Suppressor macrophage treated with lipopolysaccharide for 4 hours (primary cell): ENCODE measurements at regions not wholly inside any gene's neighbourhood (a gene's known extent, or its start where the extent isn't known, plus 50 kb on each side); places are given as distances from the start of the nearest gene placed in this dataset.
A peak's percentile ranks its signal among the peaks of the same experiment; 100 is the strongest.
"Not testable (repeated sequence)": the region's sequence is repeated elsewhere in the genome, so short reads cannot be mapped to it uniquely, and the experiment has no call there.

Source experiments
- DNase-seq: peaks from one replicate; pipeline ENCODE4 v3.0.0-alpha.2; 2020

DNA sequence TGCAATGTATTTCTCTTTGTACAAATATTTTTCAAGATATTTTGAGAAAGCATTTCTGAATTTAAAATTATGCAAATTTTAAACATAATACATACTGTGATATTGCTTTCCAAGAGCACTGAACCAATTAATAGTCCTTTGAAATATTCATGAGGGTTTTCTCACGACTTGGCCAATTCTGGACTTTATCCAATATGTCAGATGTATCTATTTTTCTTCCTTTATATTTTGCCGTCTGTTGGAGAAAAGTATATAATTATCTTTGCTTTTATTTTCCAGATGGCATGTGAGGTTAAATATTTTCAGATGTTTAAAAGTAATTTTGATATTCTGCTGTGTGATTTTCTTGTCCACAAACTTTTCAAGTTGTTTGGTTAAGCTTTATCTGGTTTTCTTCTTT is 378.9 kb downstream of the SLCO4C1 start:
- no peak for DNase-seq

DNA sequence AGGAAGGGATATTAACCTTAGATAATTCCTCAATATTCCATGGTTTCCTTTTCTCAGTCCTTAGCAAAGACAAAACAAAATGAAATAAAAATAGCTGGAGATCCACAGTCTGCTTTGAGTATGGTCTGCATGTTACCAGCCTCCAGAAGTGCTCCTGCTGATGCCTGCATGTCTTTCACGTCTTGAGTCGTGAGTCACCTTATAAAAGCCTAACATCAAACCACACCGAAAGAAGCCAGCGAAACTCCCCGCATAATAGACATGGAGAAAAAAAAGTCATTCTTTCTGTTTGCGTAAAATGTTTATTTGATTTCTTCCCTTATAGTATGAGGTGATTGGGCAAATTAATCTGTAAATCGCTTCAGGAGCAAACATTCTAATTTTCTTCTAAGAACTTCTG is 380.5 kb downstream of the SLCO4C1 start:
- DNase-seq = no peak

DNA sequence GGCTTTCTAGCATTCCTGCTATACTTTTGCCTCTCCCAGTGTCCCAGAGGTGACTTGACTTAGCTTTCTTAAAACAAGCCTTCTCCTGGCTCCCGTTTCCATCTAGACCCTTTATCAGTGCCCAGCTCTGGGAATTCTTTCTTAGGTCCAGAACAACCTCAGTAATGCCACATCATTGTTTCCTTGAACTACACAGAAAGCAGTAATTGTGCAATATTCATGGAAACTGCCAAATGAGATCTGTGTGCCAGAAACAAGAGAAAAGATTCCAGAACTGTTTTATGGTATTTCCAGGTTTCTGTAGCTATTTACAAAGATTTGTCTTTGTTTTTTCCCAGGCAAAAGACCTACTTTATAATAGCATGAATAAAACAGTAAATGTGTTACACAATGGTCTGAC is 391.3 kb downstream of the SLCO4C1 start:
- no peak for DNase-seq

DNA sequence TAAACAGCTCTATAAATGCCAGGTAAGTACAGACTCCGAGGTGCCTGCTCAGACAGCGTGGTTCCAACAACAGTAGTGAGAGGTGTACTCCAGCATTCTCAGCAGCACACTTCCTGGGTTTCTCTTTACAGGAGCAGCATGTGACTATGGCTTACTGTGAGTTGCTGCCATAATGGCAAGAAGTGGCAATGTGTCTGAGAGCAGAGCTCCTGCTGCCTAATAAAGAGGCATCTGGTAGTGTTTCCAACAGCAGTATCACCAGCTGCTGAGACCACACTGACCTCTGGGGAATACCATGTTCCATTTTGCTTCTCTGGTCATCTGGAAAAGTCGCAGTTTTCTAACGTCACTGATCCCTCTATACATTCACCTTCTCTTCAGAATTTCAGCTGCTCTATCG is 398.2 kb downstream of the SLCO4C1 start:
- no peak for DNase-seq

DNA sequence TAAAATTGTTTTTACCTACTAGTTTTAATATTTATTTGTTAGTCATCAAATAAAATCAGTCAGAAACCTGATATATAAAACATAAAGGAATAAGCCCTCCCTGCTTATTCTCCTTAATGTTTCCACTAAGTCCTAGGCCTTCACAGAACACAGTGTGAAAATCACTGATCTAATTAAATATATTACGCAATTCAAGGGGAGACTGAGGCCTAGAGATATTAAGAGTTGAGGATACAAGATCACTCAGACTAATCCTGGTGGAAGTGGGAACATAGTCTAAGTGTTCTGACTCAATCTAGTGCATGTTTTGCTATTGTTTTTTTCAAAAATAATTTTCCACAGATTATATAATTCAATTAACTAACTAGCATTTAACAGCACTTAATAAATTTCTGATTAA is 401.1 kb downstream of the SLCO4C1 start:
- DNase-seq = no peak

DNA sequence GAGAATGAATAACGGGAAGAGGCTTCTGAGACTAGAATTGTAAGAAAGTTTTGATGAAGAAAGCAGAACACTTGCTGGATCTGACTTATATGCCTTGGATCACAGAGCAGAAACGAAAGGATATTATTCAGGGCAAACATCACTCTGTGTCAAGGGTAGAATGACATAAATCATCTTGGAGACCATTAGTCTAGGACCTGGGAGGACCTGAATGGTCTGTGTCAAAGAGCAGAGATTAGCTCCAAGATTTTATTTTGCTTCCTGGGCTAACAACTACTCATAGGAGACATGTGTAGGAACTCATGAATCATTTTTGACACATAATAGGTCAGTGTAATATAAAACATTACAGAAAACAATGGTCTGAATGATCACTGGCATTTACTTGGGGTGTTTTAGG is 417.9 kb downstream of the SLCO4C1 start:
- DNase-seq = no peak

DNA sequence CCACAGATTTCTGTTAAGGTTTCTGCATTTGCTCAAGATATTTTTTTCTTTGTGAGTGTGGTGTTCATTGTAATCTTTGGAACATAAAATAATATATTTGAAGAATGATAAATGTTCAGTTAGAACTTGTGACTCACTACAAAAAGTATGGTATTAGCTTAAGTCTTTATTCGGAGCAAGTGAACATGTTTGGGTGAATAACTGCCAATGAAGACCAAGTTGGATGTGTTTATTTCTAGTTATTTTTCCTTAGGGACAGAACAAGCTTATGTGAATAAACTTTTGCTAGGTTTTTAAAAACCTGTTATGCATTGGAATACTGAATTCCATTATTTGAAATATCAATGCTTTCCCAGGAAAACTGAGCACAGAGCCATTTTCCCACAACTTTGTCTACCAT is 418.6 kb downstream of the SLCO4C1 start:
- no peak for DNase-seq

DNA sequence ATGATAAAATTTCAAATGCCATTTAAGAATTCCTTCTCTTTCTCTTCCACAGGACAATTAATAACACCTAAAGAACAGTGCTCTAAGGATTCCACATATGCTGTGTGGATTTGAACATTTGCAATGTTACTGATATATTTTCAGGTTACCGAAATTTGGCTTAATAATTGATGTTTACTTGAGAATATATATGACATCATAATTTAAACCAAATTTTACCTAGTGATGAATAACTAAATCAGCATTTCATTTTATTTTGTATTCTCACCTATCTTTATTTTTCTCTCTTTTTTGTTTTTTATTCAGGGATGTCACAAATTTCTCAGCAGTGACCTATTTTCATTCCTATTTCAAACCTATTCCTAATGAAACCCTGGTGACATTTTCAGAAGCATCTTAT is 429.6 kb downstream of the SLCO4C1 start:
- no peak for DNase-seq

DNA sequence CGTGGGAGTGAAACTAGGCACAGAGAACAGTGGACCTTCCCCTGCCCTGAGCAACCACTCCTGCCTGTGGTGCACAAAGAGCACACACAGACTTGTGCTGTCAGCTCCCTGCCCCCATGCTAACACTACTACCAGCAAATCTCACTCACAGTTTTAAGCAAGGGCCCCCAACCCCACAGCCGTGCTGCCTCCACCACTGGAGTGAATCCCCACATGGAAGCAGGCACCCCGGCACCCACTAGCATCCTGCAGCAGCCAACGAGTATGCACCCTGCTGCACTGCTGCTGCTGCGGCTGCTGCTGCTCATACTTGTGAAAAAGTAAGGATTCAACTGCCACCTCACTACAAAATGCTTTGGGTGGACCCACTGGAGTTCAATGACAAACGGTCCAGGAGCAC is 435.5 kb downstream of the SLCO4C1 start:
- no peak for DNase-seq

DNA sequence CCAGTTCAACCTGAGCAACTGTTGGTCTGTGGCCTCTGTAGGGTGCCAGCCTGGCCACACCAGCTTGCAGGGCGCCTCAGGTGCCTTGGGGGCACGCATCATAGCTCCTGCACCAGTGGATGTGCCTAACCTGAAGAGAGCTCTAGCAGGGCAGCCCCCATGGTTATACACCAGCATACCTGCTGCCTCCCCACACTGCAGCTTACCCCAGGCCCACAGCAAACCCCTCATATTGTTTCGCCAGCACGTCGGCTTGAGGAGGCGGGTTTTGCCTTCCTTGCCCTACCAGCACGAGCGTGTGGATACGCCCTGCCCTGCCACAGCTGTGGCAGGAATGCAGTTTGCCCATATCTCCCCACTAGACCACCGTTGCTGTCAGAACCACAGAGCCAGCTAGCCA is 435.9 kb downstream of the SLCO4C1 start:
- no peak for DNase-seq

DNA sequence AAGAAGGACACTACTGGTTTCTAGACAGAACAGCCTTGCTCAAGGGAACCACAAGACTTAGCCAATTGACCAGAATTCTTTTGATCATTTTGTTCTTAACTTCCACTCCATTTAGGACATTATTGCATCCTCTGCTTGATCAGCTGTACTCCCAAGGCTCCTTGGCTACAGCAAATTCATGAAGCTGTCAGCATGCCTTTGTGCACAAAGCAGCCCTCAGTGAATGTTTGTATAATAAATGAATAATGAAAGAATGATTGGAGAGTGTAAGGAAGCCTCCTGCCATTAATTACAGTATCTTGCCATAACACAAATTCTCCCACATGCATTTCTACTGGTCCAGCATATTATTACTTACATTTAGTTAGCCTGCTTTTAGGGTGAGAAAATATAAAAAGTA is 449.6 kb downstream of the SLCO4C1 start:
- no peak for DNase-seq

DNA sequence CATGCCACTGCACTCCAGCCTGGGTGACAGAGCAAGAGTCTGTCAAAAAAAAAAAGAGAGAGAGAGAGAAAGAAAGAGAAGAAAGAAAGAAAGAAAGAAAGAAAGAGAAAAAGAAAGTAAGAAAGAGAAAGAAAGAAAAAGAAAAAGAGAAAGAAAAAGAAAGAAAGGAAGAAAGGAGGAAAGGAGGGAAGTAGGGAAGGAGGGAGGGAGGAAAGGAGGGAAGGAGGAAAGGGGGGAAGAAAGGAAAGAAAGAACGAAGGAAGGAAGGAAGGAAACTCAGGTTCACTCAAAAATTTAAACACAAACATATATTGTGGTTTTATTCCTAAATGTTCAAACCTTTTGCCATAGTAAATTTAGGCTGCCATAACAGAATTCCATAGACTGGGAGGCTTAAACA is 453.0 kb downstream of the SLCO4C1 start:
- DNase-seq = no peak

DNA sequence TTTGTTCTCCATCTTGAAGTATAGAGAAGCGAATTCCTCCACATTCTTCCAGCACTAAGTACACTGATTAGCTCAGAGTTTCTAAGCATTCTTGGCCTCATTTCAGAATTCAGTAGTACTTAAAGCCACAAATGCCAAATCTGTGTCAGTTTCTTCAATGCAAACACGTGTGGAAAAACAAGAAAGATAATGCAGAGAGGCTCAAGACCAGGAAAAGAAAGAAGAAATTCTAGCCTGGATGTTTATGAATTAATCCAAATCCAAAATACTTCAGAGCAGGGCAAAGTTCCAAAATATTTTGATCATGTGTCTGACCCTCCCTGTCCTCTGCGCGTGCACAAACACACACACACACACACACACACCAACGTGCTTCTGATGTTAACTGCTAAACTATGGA is 457.6 kb downstream of the SLCO4C1 start:
- no peak for DNase-seq

DNA sequence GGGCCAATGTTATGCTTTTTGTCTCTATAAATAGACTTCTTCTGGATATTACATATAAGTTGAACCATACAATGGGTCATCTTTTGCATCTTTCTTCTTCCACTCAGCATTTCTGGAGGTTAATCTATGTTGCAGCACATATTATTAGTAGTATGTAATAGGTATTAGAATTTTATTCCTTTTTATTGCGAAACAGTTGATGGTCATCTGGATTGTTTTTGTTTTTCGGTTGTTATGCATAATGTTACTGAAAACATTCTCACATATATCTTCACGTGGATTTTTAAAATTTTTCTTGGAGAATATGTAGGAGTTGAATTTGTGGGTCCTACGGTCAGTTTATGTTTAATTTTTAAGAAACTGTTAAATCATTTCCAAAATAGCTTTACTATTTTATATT is 466.8 kb downstream of the SLCO4C1 start:
- DNase-seq = no peak

DNA sequence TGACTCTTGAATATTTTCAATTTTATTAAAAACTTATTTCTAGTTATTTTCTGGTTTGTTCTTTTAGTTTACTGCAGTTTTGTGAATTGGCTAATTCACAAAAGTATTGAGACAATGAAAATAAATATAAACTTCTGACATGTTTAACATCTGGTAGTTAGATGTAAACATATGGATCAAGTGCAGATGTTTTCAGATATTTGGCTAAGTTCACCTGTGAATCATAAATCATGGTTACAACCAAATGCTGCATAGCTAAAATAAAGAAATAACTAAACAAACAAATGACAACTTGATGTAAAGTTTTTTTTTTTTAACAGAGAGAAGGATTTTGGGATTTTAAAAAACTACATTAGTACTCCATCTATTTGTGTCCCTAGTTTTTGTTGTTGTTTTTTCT is 484.6 kb downstream of the SLCO4C1 start:
- DNase-seq = no peak

DNA sequence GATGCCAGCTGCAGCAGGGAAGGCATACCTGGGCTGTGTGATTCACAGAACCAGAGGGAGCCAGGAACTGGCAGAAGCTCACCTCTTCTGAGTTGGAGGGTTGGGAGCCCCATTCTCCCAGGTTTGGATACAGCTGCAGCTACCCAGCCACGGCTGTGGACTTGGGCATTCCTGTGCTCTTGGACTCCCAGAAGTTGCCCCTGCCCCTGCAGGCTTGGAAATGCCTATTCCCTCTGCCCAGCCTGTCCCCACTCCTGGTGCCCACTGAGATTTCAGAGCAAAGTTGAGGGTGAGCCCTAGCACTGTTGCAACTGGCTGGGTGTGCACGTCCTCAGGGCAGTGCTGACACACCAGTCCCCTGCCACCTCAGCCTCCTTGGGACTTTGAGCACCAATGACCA is 489.7 kb downstream of the SLCO4C1 start:
- DNase-seq = no peak

DNA sequence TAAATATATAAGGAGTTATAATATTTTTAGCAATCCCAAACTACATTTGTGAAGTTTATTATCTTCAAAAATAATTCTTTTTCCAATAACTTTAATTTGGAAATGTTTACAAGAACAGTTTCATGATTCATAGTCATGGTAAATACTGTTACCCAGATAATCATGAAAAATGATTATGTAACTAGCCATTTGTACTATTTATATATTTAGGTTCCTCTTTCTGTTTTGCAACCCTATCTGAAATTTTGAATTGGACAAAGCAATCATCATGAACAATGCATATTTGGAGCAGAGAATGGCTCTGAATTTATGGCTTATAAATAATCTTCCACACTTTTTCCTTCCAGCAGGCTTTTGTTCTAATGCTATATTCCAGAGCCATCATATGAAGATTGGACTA is 499.7 kb downstream of the SLCO4C1 start:
- peak; percentile 61 for DNase-seq

DNA sequence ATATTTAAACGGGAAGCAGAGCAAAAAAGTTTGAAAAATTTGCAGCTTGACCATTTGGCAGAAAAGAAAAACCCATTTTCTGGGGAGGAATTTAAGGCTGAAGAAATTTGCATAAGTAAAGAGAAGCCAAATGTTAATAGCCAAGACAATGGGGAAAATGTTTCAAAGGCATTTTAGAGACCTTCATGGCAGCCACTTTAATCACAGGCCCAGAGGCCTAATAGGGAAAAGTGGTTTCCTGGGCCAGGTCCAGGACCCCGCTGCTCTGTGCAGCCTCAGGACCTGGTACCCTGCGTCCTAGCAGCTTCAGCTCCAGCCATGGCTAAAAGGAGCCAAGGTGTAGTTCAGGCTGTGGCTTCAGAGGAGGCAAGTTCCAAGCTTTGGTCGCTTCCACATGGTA is 507.3 kb downstream of the SLCO4C1 start:
- no peak for DNase-seq

DNA sequence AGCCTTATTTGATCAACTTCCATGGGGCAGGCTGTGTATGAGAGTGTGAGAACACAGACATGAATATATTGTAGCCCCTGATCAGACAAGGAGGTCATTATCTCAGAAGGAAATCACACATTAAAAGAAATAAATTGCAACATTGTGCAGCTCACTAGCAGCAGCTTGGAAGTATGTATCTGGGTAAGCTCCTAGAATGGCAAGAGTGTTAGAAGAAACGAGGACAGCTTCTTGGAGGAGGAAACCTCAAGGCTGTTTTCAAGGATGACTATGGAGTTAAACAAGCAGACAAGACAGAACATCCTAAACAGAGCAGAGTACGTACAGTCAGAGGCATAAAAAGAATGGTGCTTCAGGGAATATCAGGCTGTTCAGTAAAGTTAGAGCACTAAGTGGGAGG is 511.0 kb downstream of the SLCO4C1 start:
- DNase-seq = no peak

DNA sequence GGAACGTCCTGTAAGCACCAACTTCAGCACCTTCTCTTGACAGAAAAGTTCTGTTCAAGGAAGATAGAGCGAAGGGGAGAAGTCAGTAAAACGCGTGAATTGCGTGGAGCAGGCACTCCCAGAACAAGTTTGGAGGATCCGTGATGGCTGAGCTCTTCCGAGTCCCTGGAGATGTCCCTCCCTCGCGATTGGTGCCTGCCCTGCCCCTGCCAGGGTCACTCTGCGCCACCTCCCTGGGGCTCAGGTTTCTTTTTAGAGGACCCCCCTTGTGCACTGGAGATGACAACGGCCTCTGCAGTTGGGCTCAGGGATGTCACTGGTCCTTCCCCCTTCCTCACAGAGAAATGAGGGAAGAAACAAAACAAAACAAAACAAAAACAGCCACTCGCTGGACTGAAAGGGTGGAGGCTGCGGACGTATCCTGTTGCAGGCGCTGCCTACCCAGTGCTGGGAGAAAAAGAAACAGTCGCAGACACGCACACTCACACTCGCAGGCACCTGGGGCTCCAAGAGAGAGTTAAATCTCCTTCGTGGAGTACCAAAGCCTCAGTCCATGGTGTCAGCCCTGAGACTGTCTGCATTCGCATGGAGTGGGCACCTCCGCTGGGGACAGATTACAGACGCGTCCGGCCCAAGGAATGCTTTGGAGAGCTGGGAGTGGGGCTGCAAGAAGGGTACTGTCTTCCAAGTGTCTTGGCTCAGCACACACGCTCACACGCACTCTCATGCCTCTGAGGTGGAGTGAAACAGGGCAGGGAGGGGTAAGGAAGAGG is 512.7 kb downstream of the SLCO4C1 start:
- DNase-seq = no peak

DNA sequence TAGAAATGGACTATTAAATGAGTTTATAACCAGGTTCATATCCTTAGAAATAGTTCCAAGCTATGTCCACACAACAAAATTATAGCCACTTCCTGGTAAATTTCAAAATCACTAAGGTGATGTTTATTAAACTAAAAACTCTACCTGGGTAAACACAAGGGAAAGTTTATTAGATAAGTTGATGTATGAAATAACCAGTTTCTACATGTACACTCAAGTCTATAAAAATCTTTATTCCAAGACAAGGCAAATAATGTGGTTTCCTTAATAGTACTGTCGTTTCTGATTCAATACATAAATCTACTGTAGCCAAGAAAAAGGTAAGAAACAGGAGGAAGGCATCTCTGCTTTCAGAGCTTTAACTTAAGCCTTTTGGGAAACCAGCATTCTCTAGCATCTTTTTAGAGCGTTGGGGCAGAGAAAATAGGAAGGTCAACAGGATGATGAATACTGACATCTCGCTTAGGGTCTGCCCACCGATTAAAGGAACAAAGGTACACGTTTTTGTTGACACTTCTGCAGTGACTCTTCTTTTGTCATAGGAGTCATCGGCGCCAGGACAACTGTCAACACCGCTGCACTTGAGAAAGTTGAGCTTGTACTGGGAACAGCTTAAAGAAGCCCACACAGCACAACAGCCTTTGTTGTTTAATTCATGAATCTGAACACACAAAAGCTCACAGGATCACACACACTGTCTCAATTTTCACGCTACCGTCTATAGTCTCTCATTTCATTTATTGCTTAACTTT is 513.6 kb downstream of the SLCO4C1 start:
- DNase-seq = no peak

DNA sequence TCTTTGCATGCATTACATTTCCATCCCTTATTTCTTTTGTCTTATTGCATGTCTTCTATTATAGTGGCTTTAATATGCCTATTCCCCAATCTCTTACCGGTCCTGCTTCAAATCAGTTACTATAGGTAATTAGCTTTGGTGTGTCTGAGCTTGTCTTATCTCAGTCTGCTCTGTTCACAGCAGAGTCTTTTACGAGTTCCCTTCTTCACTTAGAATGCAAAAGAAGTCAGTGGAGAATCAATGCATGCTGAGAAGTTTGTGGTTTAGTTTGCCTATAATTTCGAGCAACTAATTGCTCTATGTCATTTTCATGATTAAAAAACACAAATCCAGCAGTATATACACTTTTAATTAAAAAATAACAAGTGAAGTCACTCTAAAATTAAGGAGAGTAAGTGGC is 545.0 kb downstream of the SLCO4C1 start:
- no peak for DNase-seq

DNA sequence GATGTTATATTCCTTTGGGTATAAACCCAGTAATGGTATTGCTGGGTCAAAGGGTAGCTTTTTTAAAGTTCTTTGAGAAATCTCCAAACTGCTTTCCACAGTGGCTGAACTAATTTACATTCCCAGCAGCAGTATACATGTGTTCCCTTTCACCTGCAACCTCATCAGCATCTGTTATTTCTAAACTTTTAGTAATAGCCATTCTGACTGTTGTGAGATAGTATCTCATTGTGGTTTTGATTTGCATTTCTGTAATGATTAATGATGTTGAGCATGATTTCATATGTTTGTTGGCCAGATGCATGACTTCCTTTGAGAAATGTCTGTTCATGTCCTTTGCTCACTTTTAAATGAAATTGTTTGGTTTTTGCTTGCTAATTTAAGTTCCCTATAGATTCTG is 553.1 kb downstream of the SLCO4C1 start:
- DNase-seq = not testable (repeated sequence)

DNA sequence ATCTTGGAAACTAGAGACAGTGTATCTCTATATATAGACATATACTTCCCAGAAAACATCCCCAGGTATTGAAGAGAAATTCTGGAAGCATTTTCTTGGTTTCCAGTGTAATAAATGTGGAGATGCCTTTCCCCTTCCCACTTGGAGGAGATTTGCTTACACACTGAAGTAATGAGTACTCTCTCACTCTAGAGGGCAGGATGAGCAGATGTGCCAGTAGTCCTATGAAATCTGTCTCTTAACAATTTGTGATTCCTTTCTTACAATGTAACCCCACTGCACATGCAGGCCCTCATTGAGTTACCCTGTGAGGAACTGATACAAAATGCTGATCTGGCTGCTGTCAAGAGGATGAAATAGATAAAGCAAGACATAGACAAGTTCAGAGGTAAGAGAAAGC is 567.2 kb downstream of the SLCO4C1 start:
- DNase-seq = no peak

DNA sequence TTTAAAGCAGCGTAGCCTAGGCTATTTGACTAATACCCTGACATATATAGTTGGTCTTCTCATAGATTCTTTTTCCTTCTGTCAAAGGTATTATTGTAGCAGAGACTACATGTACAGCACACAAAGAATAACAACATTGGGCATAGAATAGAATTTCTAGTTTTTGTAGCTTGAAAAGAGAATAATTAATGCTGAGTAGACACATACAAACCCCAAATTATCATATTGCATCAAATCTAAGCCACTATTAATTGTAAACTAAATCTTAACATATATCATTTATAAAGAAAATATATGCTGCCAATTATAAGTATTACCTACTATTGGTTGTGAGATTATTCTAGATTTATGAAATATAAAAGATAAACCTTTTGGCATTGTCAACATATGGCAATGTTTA is 574.5 kb downstream of the SLCO4C1 start:
- no peak for DNase-seq
